ENCODE measurements at regions not wholly inside any gene's neighbourhood (a gene's known extent, or its start where the extent isn't known, plus 50 kb on each side); places are given as distances from the start of the nearest gene placed in this dataset.

GRCh38 chr3:3448468-3448867, 269.0 kb upstream of the CRBN start:
- TF ChIP-seq POLR2A (IDR thresholded peaks at IDR 0.05) (no peak), CTCF (IDR thresholded peaks at IDR 0.05) (no peak)

All from Peyer's patch (tissue), 4 donors.